ENCODE measurements at regions not wholly inside any gene's neighbourhood (a gene's known extent, or its start where the extent isn't known, plus 50 kb on each side); places are given as distances from the start of the nearest gene placed in this dataset.

GRCh38 chr2:134193006-134193405 is 60.9 kb upstream of the MGAT5 start:
- no peak for DNase-seq (ENCODE audit: low spot score)

- no peak for DNase-seq (ENCODE audit: low spot score)
Observed at GRCh38 chr2:134194519-134194918, 59.4 kb upstream of the MGAT5 start.

- DNase-seq (ENCODE audit: low spot score), result no peak
Observed at GRCh38 chr2:134195341-134195740, 58.5 kb upstream of the MGAT5 start.

- DNase-seq (ENCODE audit: low spot score), result no peak
Observed at GRCh38 chr2:134197445-134197844, 56.4 kb upstream of the MGAT5 start.

GRCh38 chr2:134198006-134198634 is 55.8 kb upstream of the MGAT5 start:
- DNase-seq (ENCODE audit: low spot score), result no peak

GRCh38 chr2:134199123-134199522 is 54.7 kb upstream of the MGAT5 start:
- no peak for DNase-seq (ENCODE audit: low spot score)

GRCh38 chr2:134200036-134200618 is 53.7 kb upstream of the MGAT5 start:
- DNase-seq (ENCODE audit: low spot score), result no peak

- no peak for DNase-seq (ENCODE audit: low spot score)
Observed at GRCh38 chr2:134201533-134201932, 52.3 kb upstream of the MGAT5 start.

- DNase-seq (ENCODE audit: low spot score), result no peak
Observed at GRCh38 chr2:134202371-134202770, 51.5 kb upstream of the MGAT5 start.

GRCh38 chr2:134203175-134203574 is 50.7 kb upstream of the MGAT5 start:
- no peak for DNase-seq (ENCODE audit: low spot score)

Small RNA genes in the stretch of these regions (microRNA-seq; reads per million reads assigned to microRNA genes)
- 2.2 reads per million for gene MIR3679 (ENCODE audit: borderline number of aligned reads)

All from mesenteric fat pad (tissue), 1 donor.